ENCODE measurements at regions not wholly inside any gene's neighbourhood (a gene's known extent, or its start where the extent isn't known, plus 50 kb on each side); places are given as distances from the start of the nearest gene placed in this dataset.

GRCh38 chr1:199945591-199945990 lies 81.9 kb upstream of the NR5A2 start:
- TF ChIP-seq POLR2AphosphoS5 (IDR thresholded peaks at IDR 0.05; ENCODE audit: low read depth, low read length) (no peak), TAF1 (IDR thresholded peaks at IDR 0.05; ENCODE audit: borderline replicate concordance, insufficient read depth, low read length) (no peak), SIN3A (IDR thresholded peaks at IDR 0.05; ENCODE audit: borderline replicate concordance, insufficient read depth, low read length) (no peak), REST (IDR thresholded peaks at IDR 0.05; ENCODE audit: insufficient read depth in 1 of 2, low read depth in 2 of 2, low read length in 2 of 2) (no peak), FOXP2 (optimal IDR thresholded peaks at IDR 0.05; ENCODE audit: borderline replicate concordance, extremely low read depth, extremely low read length, insufficient read depth) (no peak)

GRCh38 chr1:199946305-199947155 lies 81.0 kb upstream of the NR5A2 start:
- TF ChIP-seq FOXP2 (optimal IDR thresholded peaks at IDR 0.05; ENCODE audit: borderline replicate concordance, extremely low read depth, extremely low read length, insufficient read depth) (no peak), SIN3A (IDR thresholded peaks at IDR 0.05; ENCODE audit: borderline replicate concordance, insufficient read depth, low read length) (no peak), REST (IDR thresholded peaks at IDR 0.05; ENCODE audit: insufficient read depth in 1 of 2, low read depth in 2 of 2, low read length in 2 of 2) (no peak), POLR2AphosphoS5 (IDR thresholded peaks at IDR 0.05; ENCODE audit: low read depth, low read length) (no peak), TAF1 (IDR thresholded peaks at IDR 0.05; ENCODE audit: borderline replicate concordance, insufficient read depth, low read length) (no peak)

- TF ChIP-seq SIN3A (IDR thresholded peaks at IDR 0.05; ENCODE audit: borderline replicate concordance, insufficient read depth, low read length) (no peak), REST (IDR thresholded peaks at IDR 0.05; ENCODE audit: insufficient read depth in 1 of 2, low read depth in 2 of 2, low read length in 2 of 2) (no peak), TAF1 (IDR thresholded peaks at IDR 0.05; ENCODE audit: borderline replicate concordance, insufficient read depth, low read length) (no peak), FOXP2 (optimal IDR thresholded peaks at IDR 0.05; ENCODE audit: borderline replicate concordance, extremely low read depth, extremely low read length, insufficient read depth) (no peak), POLR2AphosphoS5 (IDR thresholded peaks at IDR 0.05; ENCODE audit: low read depth, low read length) (no peak)
These were observed 78.8 kb upstream of the NR5A2 start for GRCh38 chr1:199948587-199949280.

- no peak for TF ChIP-seq TAF1 (IDR thresholded peaks at IDR 0.05; ENCODE audit: borderline replicate concordance, insufficient read depth, low read length)
- no peak for TF ChIP-seq POLR2AphosphoS5 (IDR thresholded peaks at IDR 0.05; ENCODE audit: low read depth, low read length)
- no peak for TF ChIP-seq FOXP2 (optimal IDR thresholded peaks at IDR 0.05; ENCODE audit: borderline replicate concordance, extremely low read depth, extremely low read length, insufficient read depth)
- no peak for TF ChIP-seq SIN3A (IDR thresholded peaks at IDR 0.05; ENCODE audit: borderline replicate concordance, insufficient read depth, low read length)
- TF ChIP-seq REST (IDR thresholded peaks at IDR 0.05; ENCODE audit: insufficient read depth in 1 of 2, low read depth in 2 of 2, low read length in 2 of 2) = no peak
These were observed 73.9 kb upstream of the NR5A2 start for GRCh38 chr1:199953651-199954050.

Data from PFSK-1 (cell line).